Transverse colon (tissue), 4 donors: ENCODE measurements at regions not wholly inside any gene's neighbourhood (a gene's known extent, or its start where the extent isn't known, plus 50 kb on each side); places are given as distances from the start of the nearest gene placed in this dataset.

ENCODE experiments used
- DNase-seq: peaks from one replicate; pipeline ENCODE4 v3.0.0-alpha.2; 2019
- H3K27ac ChIP-seq, 4 donors: fragments of 200-600 bp; sonication (generic); 2 replicates each; pipeline ENCODE4 v1.5.1; 2016 to 2018; ENCODE audit warnings: inconsistent platforms in 4 of 4
- H3K27me3 ChIP-seq: fragments of 200-600 bp; sonication (generic); 2 replicates; pipeline ENCODE4 v1.5.1; 2017; ENCODE audit warnings: inconsistent platforms
- H3K36me3 ChIP-seq, 4 donors: fragments of 200-600 bp; sonication (generic); 2 replicates each; pipeline ENCODE4 v1.5.1; 2017 to 2019; ENCODE audit warnings: inconsistent platforms in 4 of 4
- H3K4me1 ChIP-seq, 4 donors: fragments of 200-600 bp; sonication (generic); 2 replicates each; pipeline ENCODE4 v1.5.1; 2017 to 2020; ENCODE audit warnings: inconsistent platforms in 4 of 4
- H3K4me3 ChIP-seq, 4 donors: fragments of 200-600 bp; sonication (generic); 1 replicate in 1 of 4; 2 replicates in 3 of 4; pipeline versions ENCODE4 v1.5.1 to v1.6.1; 2017 to 2019; ENCODE audit warnings: inconsistent platforms in 4 of 4
- H3K9me3 ChIP-seq, 2 donors: fragments of 200-600 bp; sonication (generic); 2 replicates each; pipeline ENCODE4 v1.5.1; 2017 to 2019; ENCODE audit warnings: inconsistent platforms in 2 of 2
- CTCF ChIP-seq, 5 experiments: fragments of 200-600 bp in 3 of 5; fragments of 450-650 bp in 2 of 5; sonication (generic) in 3 of 5; IDR thresholded peaks; 1 replicate in 2 of 5; 2 replicates in 3 of 5; pipeline ENCODE4 v1.5.1; 2016 to 2017; ENCODE audit warnings: antibody characterized with exemption in 5 of 5, inconsistent platforms in 3 of 5, mild to moderate bottlenecking in 2 of 5, moderate library complexity in 1 of 5
- EP300 ChIP-seq: sonication (generic); formaldehyde crosslinking; IDR thresholded peaks from one replicate; pipeline ENCODE4 v1.6.1; 2017; ENCODE audit warnings: antibody characterized with exemption, low read depth
- POLR2A ChIP-seq: fragments of 450-650 bp; IDR thresholded peaks from one replicate; pipeline ENCODE4 v1.6.1; 2016; ENCODE audit warnings: antibody characterized with exemption, mild to moderate bottlenecking, moderate library complexity
- POLR2AphosphoS5 ChIP-seq, 3 donors: sonication (generic); formaldehyde crosslinking; IDR thresholded peaks; one replicate each; pipeline ENCODE4 v1.6.1; 2016; ENCODE audit warnings: antibody characterized with exemption in 3 of 3
- WGBS, 2 donors: methylation state at CpG; one replicate each; pipeline ENCODE4 v1.1.5; 2018; ENCODE audit warnings: low coverage in 1 of 2; 5-methylcytosine and 5-hydroxymethylcytosine counted together
- in situ Hi-C, 4 donors: fragments of 200-750 bp; cut with MboI; loops; one replicate each; pipeline versions ENCODE4 v1.15.0 to v1.15.1; 2017; ENCODE audit warnings: low sequenced_read_pairs in 3 of 4, low pct_ligation_motif_present in 1 of 4, low pct_unique_long_range_greater_than_20kb in 1 of 4
- intact Hi-C: fragments of 100-400 bp; cut with DNase I; formaldehyde crosslinking; loops from one replicate; pipeline ENCODE4 v1.15.1; 2023; ENCODE audit warnings: low total_unique reads

- WGBS, 2 donors: 79 to 92% methylated on average over 3 of the region's 3 CpGs
- TF ChIP-seq POLR2A (no peak), POLR2AphosphoS5 (IDR thresholded peaks at IDR 0.05) (no peak)
- Histone ChIP-seq H3K4me1 (peaks cover 0 to 7% (median 3%) of the 10 kb centered on the region in 4 donors), H3K4me3 (no peak overlapping the region), H3K27me3 (no peaks in the 10 kb centered on the region), H3K27ac (no peak overlapping the region), H3K9me3 (no peaks in the 10 kb centered on the region), H3K36me3 (no peaks in the 10 kb centered on the region)
- no peak for DNase-seq
- intact Hi-C loops: loop anchor here (10.0 kb wide), 1 partner anchor 871 kb away; no protein-coding TSS in a partner anchor
- in situ Hi-C loops: loop anchor here (25.0 kb wide), 3 partner anchors 469 to 869 kb away; no protein-coding TSS in a partner anchor
These were observed 92.9 kb downstream of the PCTP start for GRCh38 chr17:55843785-55844184.

- peaks cover 0 to 7% (median 3%) of the 10 kb centered on the region in 4 donors for H3K4me1 ChIP-seq
- no peaks in the 10 kb centered on the region for H3K27me3 ChIP-seq
- no peaks in the 10 kb centered on the region for H3K9me3 ChIP-seq
- no peaks in the 10 kb centered on the region for H3K36me3 ChIP-seq
- WGBS, 2 donors: 9% methylated on average over 21 of the region's 32 CpGs; no CpG with 5 or more reads in 1 of the 2 donors
- intact Hi-C loops (loop anchor here (10.0 kb wide), 1 partner anchor 869 kb away; no protein-coding TSS in a partner anchor), in situ Hi-C loops (loop anchor here (25.0 kb wide), 3 partner anchors 467 to 867 kb away; no protein-coding TSS in a partner anchor)
- no peak overlapping the region for H3K27ac ChIP-seq
- peak overlapping the region in 1 of 4 donors; percentile 18 for H3K4me3 ChIP-seq
- TF ChIP-seq POLR2A: no peak
- peak; percentile 41 to 57 (median 51) for TF ChIP-seq CTCF (IDR thresholded peaks at IDR 0.05)
- TF ChIP-seq POLR2AphosphoS5 (IDR thresholded peaks at IDR 0.05): no peak
- TF ChIP-seq EP300: no peak
- peak; percentile 33 for DNase-seq
These were observed 94.5 kb downstream of the PCTP start for GRCh38 chr17:55845385-55845784.

GRCh38 chr17:55846745-55847144 lies 95.9 kb downstream of the PCTP start:
- H3K4me3 ChIP-seq: no peak overlapping the region
- TF ChIP-seq POLR2A (no peak), CTCF (IDR thresholded peaks at IDR 0.05) (no peak), POLR2AphosphoS5 (IDR thresholded peaks at IDR 0.05) (no peak), EP300 (no peak)
- no peaks in the 10 kb centered on the region for H3K9me3 ChIP-seq
- H3K4me1 ChIP-seq: peaks cover 0 to 7% (median 3%) of the 10 kb centered on the region in 4 donors
- intact Hi-C loops: loop anchor here (10.0 kb wide), 1 partner anchor 868 kb away; no protein-coding TSS in a partner anchor
- in situ Hi-C loops: loop anchor here (25.0 kb wide), 3 partner anchors 466 to 866 kb away; no protein-coding TSS in a partner anchor
- DNase-seq: no peak
- H3K36me3 ChIP-seq: no peaks in the 10 kb centered on the region
- no peaks in the 10 kb centered on the region for H3K27me3 ChIP-seq
- no peak overlapping the region for H3K27ac ChIP-seq

GRCh38 chr17:55852734-55853133 lies 101.9 kb downstream of the PCTP start:
- DNase-seq: no peak
- no peak overlapping the region for H3K4me3 ChIP-seq
- no peak overlapping the region for H3K27ac ChIP-seq
- no peaks in the 10 kb centered on the region for H3K4me1 ChIP-seq
- no peaks in the 10 kb centered on the region for H3K27me3 ChIP-seq
- no peaks in the 10 kb centered on the region for H3K36me3 ChIP-seq
- in situ Hi-C loops: loop anchor here in 1 of 4 donors (25.0 kb wide), 1 partner anchor 260 kb away; no protein-coding TSS in a partner anchor
- H3K9me3 ChIP-seq: no peaks in the 10 kb centered on the region
- TF ChIP-seq EP300 (no peak), POLR2AphosphoS5 (IDR thresholded peaks at IDR 0.05) (no peak), POLR2A (no peak), CTCF (IDR thresholded peaks at IDR 0.05) (no peak)
- intact Hi-C loops: no loop called here

GRCh38 chr17:55859301-55859795 lies 108.5 kb downstream of the PCTP start:
- Histone ChIP-seq H3K36me3 (no peaks in the 10 kb centered on the region), H3K9me3 (no peaks in the 10 kb centered on the region), H3K4me1 (no peaks in the 10 kb centered on the region), H3K27me3 (no peaks in the 10 kb centered on the region), H3K4me3 (no peak overlapping the region), H3K27ac (no peak overlapping the region)
- in situ Hi-C loops: loop anchor here in 1 of 4 donors (25.0 kb wide), 1 partner anchor 253 kb away; no protein-coding TSS in a partner anchor
- TF ChIP-seq POLR2AphosphoS5 (IDR thresholded peaks at IDR 0.05) (no peak), EP300 (no peak), POLR2A (no peak)
- DNase-seq: no peak
- intact Hi-C loops: no loop called here
- WGBS, 2 donors: 80 to 83% methylated on average over 2 of the region's 2 CpGs
